ENCODE measurements at regions not wholly inside any gene's neighbourhood (a gene's known extent, or its start where the extent isn't known, plus 50 kb on each side); places are given as distances from the start of the nearest gene placed in this dataset.
"Not testable (repeated sequence)": the region's sequence is repeated elsewhere in the genome, so short reads cannot be mapped to it uniquely, and the experiment has no call there.

- Histone ChIP-seq H3K27ac (ENCODE audit: low read depth, low read length) (no peak overlapping the region), H3K9ac (ENCODE audit: low read depth, low read length) (no peak overlapping the region), H3K36me3 (ENCODE audit: control insufficient read depth, insufficient read depth, low read length) (no peaks in the 10 kb centered on the region), H3K27me3 (ENCODE audit: control insufficient read depth, insufficient read depth, low read length) (no peaks in the 10 kb centered on the region), H3K9me3 (ENCODE audit: control insufficient read depth, insufficient read depth, low read length) (no peaks in the 10 kb centered on the region), H3K4me3 (ENCODE audit: low read depth, low read length) (no peak overlapping the region), H3K4me1 (ENCODE audit: control insufficient read depth, insufficient read depth, low read length) (no peaks in the 10 kb centered on the region)
Measured at GRCh38 chr3:40891186-40891585, 308.1 kb upstream of the CTNNB1 start.

DNA sequence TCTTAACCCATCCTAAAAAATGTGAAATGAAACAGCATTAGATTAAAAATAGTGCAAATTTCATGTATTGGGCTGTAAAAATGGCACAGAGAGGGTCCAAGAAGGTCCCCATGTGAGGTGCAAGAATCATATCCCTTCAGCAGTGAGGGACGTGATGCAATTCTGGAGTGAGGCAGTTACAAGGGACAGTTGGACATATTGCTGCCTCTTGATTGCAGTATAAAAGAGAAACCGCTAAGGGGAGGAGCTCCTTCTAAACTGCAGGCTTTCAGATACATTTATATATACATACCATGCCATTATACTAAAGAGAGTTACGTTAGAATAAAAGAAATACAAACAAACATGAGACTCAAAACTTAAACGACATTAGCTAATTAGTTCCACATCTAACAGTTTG, 304.2 kb upstream of the CTNNB1 start:
- Histone ChIP-seq H3K4me3 (ENCODE audit: low read depth, low read length) (no peak overlapping the region), H3K27me3 (ENCODE audit: control insufficient read depth, insufficient read depth, low read length) (no peaks in the 10 kb centered on the region), H3K9ac (ENCODE audit: low read depth, low read length) (no peak overlapping the region), H3K27ac (ENCODE audit: low read depth, low read length) (no peak overlapping the region), H3K9me3 (ENCODE audit: control insufficient read depth, insufficient read depth, low read length) (no peaks in the 10 kb centered on the region), H3K4me1 (ENCODE audit: control insufficient read depth, insufficient read depth, low read length) (no peaks in the 10 kb centered on the region), H3K36me3 (ENCODE audit: control insufficient read depth, insufficient read depth, low read length) (no peaks in the 10 kb centered on the region)

DNA sequence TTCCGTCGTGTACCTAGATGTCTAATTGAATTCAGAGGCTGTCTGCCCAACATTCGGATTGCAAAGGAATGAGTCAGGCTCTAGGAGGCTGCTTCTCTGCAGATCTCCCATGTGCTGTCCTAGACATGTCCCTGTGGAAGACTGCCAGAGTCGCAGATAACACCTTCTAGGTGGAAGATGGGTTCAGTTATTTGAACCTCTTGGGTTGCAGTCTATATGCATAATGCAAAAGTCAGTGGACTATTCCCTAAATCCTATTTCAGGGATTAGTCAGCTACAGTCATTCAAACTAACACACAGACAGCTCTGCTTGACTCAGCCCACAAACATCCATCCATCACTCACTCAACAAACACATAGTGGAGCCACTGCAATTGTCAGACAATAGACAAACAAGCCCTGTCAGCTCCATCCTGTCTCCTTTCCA, 300.0 kb upstream of the CTNNB1 start:
- H3K4me3 ChIP-seq (ENCODE audit: low read depth, low read length): no peak overlapping the region

GRCh38 chr3:40901298-40901697, 298.0 kb upstream of the CTNNB1 start:
- H3K36me3 ChIP-seq (ENCODE audit: control insufficient read depth, insufficient read depth, low read length): no peaks in the 10 kb centered on the region
- H3K27ac ChIP-seq (ENCODE audit: low read depth, low read length): no peak overlapping the region
- no peak overlapping the region for H3K9ac ChIP-seq (ENCODE audit: low read depth, low read length)
- no peaks in the 10 kb centered on the region for H3K9me3 ChIP-seq (ENCODE audit: control insufficient read depth, insufficient read depth, low read length)
- no peak overlapping the region for H3K4me3 ChIP-seq (ENCODE audit: low read depth, low read length)
- H3K4me1 ChIP-seq (ENCODE audit: control insufficient read depth, insufficient read depth, low read length): no peaks in the 10 kb centered on the region
- H3K27me3 ChIP-seq (ENCODE audit: control insufficient read depth, insufficient read depth, low read length): no peaks in the 10 kb centered on the region

More for the DNA sequence above, 300.0 kb upstream of the CTNNB1 start:
- no peaks in the 10 kb centered on the region for H3K4me1 ChIP-seq (ENCODE audit: control insufficient read depth, insufficient read depth, low read length)
- H3K27ac ChIP-seq (ENCODE audit: low read depth, low read length): no peak overlapping the region
- no peaks in the 10 kb centered on the region for H3K9me3 ChIP-seq (ENCODE audit: control insufficient read depth, insufficient read depth, low read length)
- H3K27me3 ChIP-seq (ENCODE audit: control insufficient read depth, insufficient read depth, low read length): no peaks in the 10 kb centered on the region
- no peak overlapping the region for H3K9ac ChIP-seq (ENCODE audit: low read depth, low read length)
- no peaks in the 10 kb centered on the region for H3K36me3 ChIP-seq (ENCODE audit: control insufficient read depth, insufficient read depth, low read length)

- Histone ChIP-seq H3K4me1 (ENCODE audit: control insufficient read depth, insufficient read depth, low read length) (no peaks in the 10 kb centered on the region), H3K36me3 (ENCODE audit: control insufficient read depth, insufficient read depth, low read length) (no peaks in the 10 kb centered on the region), H3K4me3 (ENCODE audit: low read depth, low read length) (no peak overlapping the region), H3K9ac (ENCODE audit: low read depth, low read length) (no peak overlapping the region), H3K27me3 (ENCODE audit: control insufficient read depth, insufficient read depth, low read length) (no peaks in the 10 kb centered on the region), H3K27ac (ENCODE audit: low read depth, low read length) (no peak overlapping the region), H3K9me3 (ENCODE audit: control insufficient read depth, insufficient read depth, low read length) (no peaks in the 10 kb centered on the region)
Measured at GRCh38 chr3:40901796-40902195, 297.5 kb upstream of the CTNNB1 start.

GRCh38 chr3:40907907-40908465, 291.3 kb upstream of the CTNNB1 start:
- H3K27ac ChIP-seq (ENCODE audit: low read depth, low read length); H3K36me3 ChIP-seq (ENCODE audit: control insufficient read depth, insufficient read depth, low read length); H3K4me1 ChIP-seq (ENCODE audit: control insufficient read depth, insufficient read depth, low read length); H3K27me3 ChIP-seq (ENCODE audit: control insufficient read depth, insufficient read depth, low read length); H3K9me3 ChIP-seq (ENCODE audit: control insufficient read depth, insufficient read depth, low read length): not testable (repeated sequence)
- peak overlapping the region; percentile 56; the same call in 1 of the 2 replicates for H3K9ac ChIP-seq (ENCODE audit: low read depth, low read length)
- peak overlapping the region; percentile 66 for H3K4me3 ChIP-seq (ENCODE audit: low read depth, low read length)

DNA sequence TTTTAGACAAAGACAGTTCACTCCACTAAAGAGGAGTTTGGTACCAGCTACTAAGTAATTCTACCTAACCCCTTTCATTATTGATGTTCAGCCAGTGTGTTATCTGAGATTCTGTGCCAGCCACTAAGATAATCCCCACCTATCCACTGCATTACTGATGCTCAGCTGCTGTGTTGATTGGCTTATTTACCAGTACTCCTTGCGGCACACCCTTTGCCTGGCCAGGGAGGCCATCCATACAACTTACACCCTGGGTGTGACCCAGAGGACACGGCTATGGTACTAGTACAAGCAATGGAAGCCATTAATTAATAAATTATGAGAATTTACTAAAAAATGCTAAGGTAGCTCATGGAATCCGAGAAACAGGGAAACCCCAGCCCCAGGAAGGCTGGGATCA, 290.7 kb upstream of the CTNNB1 start:
- H3K9ac ChIP-seq (ENCODE audit: low read depth, low read length): 0 out of 2 replicates have a peak overlapping the region, but pooled peaks have one; percentile 56
- H3K9me3 ChIP-seq (ENCODE audit: control insufficient read depth, insufficient read depth, low read length): no peaks in the 10 kb centered on the region
- H3K27me3 ChIP-seq (ENCODE audit: control insufficient read depth, insufficient read depth, low read length): no peaks in the 10 kb centered on the region
- no peaks in the 10 kb centered on the region for H3K36me3 ChIP-seq (ENCODE audit: control insufficient read depth, insufficient read depth, low read length)
- no peak overlapping the region for H3K27ac ChIP-seq (ENCODE audit: low read depth, low read length)
- H3K4me3 ChIP-seq (ENCODE audit: low read depth, low read length): peak overlapping the region; percentile 66
- H3K4me1 ChIP-seq (ENCODE audit: control insufficient read depth, insufficient read depth, low read length): 0 out of 2 replicates have a peak, but pooled peaks cover 5% of the 10 kb centered on the region

GRCh38 chr3:40911264-40911663, 288.0 kb upstream of the CTNNB1 start:
- H3K36me3 ChIP-seq (ENCODE audit: control insufficient read depth, insufficient read depth, low read length): no peaks in the 10 kb centered on the region
- H3K27ac ChIP-seq (ENCODE audit: low read depth, low read length): no peak overlapping the region
- H3K4me3 ChIP-seq (ENCODE audit: low read depth, low read length): no peak overlapping the region
- H3K27me3 ChIP-seq (ENCODE audit: control insufficient read depth, insufficient read depth, low read length): no peaks in the 10 kb centered on the region
- 0 out of 2 replicates have a peak, but pooled peaks cover 5% of the 10 kb centered on the region for H3K4me1 ChIP-seq (ENCODE audit: control insufficient read depth, insufficient read depth, low read length)
- no peak overlapping the region for H3K9ac ChIP-seq (ENCODE audit: low read depth, low read length)
- no peaks in the 10 kb centered on the region for H3K9me3 ChIP-seq (ENCODE audit: control insufficient read depth, insufficient read depth, low read length)

GRCh38 chr3:40911928-40912327, 287.4 kb upstream of the CTNNB1 start:
- 0 out of 2 replicates have a peak, but pooled peaks cover 5% of the 10 kb centered on the region for H3K4me1 ChIP-seq (ENCODE audit: control insufficient read depth, insufficient read depth, low read length)
- H3K9me3 ChIP-seq (ENCODE audit: control insufficient read depth, insufficient read depth, low read length): no peaks in the 10 kb centered on the region
- H3K4me3 ChIP-seq (ENCODE audit: low read depth, low read length): no peak overlapping the region
- no peaks in the 10 kb centered on the region for H3K36me3 ChIP-seq (ENCODE audit: control insufficient read depth, insufficient read depth, low read length)
- no peak overlapping the region for H3K27ac ChIP-seq (ENCODE audit: low read depth, low read length)
- no peak overlapping the region for H3K9ac ChIP-seq (ENCODE audit: low read depth, low read length)
- H3K27me3 ChIP-seq (ENCODE audit: control insufficient read depth, insufficient read depth, low read length): no peaks in the 10 kb centered on the region

- H3K4me3 ChIP-seq (ENCODE audit: low read depth, low read length): no peak overlapping the region
- 0 out of 2 replicates have a peak, but pooled peaks cover 5% of the 10 kb centered on the region for H3K4me1 ChIP-seq (ENCODE audit: control insufficient read depth, insufficient read depth, low read length)
- no peaks in the 10 kb centered on the region for H3K36me3 ChIP-seq (ENCODE audit: control insufficient read depth, insufficient read depth, low read length)
- H3K27me3 ChIP-seq (ENCODE audit: control insufficient read depth, insufficient read depth, low read length): no peaks in the 10 kb centered on the region
- no peak overlapping the region for H3K27ac ChIP-seq (ENCODE audit: low read depth, low read length)
- no peak overlapping the region for H3K9ac ChIP-seq (ENCODE audit: low read depth, low read length)
- no peaks in the 10 kb centered on the region for H3K9me3 ChIP-seq (ENCODE audit: control insufficient read depth, insufficient read depth, low read length)
Measured at GRCh38 chr3:40912461-40912860, 286.8 kb upstream of the CTNNB1 start.

- Histone ChIP-seq H3K4me3 (ENCODE audit: low read depth, low read length) (no peak overlapping the region), H3K27me3 (ENCODE audit: control insufficient read depth, insufficient read depth, low read length) (no peaks in the 10 kb centered on the region), H3K4me1 (ENCODE audit: control insufficient read depth, insufficient read depth, low read length) (0 out of 2 replicates have a peak, but pooled peaks cover 5% of the 10 kb centered on the region), H3K27ac (ENCODE audit: low read depth, low read length) (no peak overlapping the region), H3K36me3 (ENCODE audit: control insufficient read depth, insufficient read depth, low read length) (no peaks in the 10 kb centered on the region), H3K9me3 (ENCODE audit: control insufficient read depth, insufficient read depth, low read length) (no peaks in the 10 kb centered on the region), H3K9ac (ENCODE audit: low read depth, low read length) (no peak overlapping the region)
Measured at GRCh38 chr3:40913192-40913591, 286.1 kb upstream of the CTNNB1 start.
